ENCODE measurements at regions not wholly inside any gene's neighbourhood (a gene's known extent, or its start where the extent isn't known, plus 50 kb on each side); places are given as distances from the start of the nearest gene placed in this dataset.
"Not testable (repeated sequence)": the region's sequence is repeated elsewhere in the genome, so short reads cannot be mapped to it uniquely, and the experiment has no call there.

- DNase-seq (ENCODE audit: low read depth) = no peak
- TF ChIP-seq CTCF (IDR thresholded peaks at IDR 0.05; ENCODE audit: low read depth, low read length) (no peak), MYC (IDR thresholded peaks at IDR 0.05; ENCODE audit: low read depth, low read length) (no peak), MAX (IDR thresholded peaks at IDR 0.05; ENCODE audit: low read depth, low read length) (no peak), POLR2A (IDR thresholded peaks at IDR 0.05; ENCODE audit: extremely low read depth, insufficient read length) (no peak)
- H3K4me3 ChIP-seq (ENCODE audit: low read depth, low read length) = no peak overlapping the region
Observed at GRCh38 chr6:115058414-115059211, 715.8 kb upstream of the HS3ST5 start.

- no peak overlapping the region for H3K4me3 ChIP-seq (ENCODE audit: low read depth, low read length)
- no peak for DNase-seq (ENCODE audit: low read depth)
- no peak for TF ChIP-seq CTCF (IDR thresholded peaks at IDR 0.05; ENCODE audit: low read depth, low read length)
- TF ChIP-seq MAX (IDR thresholded peaks at IDR 0.05; ENCODE audit: low read depth, low read length) = no peak
- no peak for TF ChIP-seq POLR2A (IDR thresholded peaks at IDR 0.05; ENCODE audit: extremely low read depth, insufficient read length)
- TF ChIP-seq MYC (IDR thresholded peaks at IDR 0.05; ENCODE audit: low read depth, low read length) = no peak
Observed at GRCh38 chr6:115055579-115055978, 712.8 kb upstream of the HS3ST5 start.

GRCh38 chr6:115054242-115054641 lies 711.4 kb upstream of the HS3ST5 start:
- H3K4me3 ChIP-seq (ENCODE audit: low read depth, low read length); DNase-seq (ENCODE audit: low read depth): not testable (repeated sequence)

- no peak for TF ChIP-seq MYC (IDR thresholded peaks at IDR 0.05; ENCODE audit: low read depth, low read length)
- no peak for TF ChIP-seq CTCF (IDR thresholded peaks at IDR 0.05; ENCODE audit: low read depth, low read length)
- TF ChIP-seq POLR2A (IDR thresholded peaks at IDR 0.05; ENCODE audit: extremely low read depth, insufficient read length) = no peak
- no peak for TF ChIP-seq MAX (IDR thresholded peaks at IDR 0.05; ENCODE audit: low read depth, low read length)
- no peak for DNase-seq (ENCODE audit: low read depth)
- H3K4me3 ChIP-seq (ENCODE audit: low read depth, low read length) = no peak overlapping the region
Observed at GRCh38 chr6:115053169-115053860, 710.5 kb upstream of the HS3ST5 start.

GRCh38 chr6:115016593-115016992 lies 673.8 kb upstream of the HS3ST5 start:
- no peak overlapping the region for H3K4me3 ChIP-seq (ENCODE audit: low read depth, low read length)
- no peak for DNase-seq (ENCODE audit: low read depth)
- TF ChIP-seq POLR2A (IDR thresholded peaks at IDR 0.05; ENCODE audit: extremely low read depth, insufficient read length) (no peak), MAX (IDR thresholded peaks at IDR 0.05; ENCODE audit: low read depth, low read length) (no peak), CTCF (IDR thresholded peaks at IDR 0.05; ENCODE audit: low read depth, low read length) (no peak), MYC (IDR thresholded peaks at IDR 0.05; ENCODE audit: low read depth, low read length) (no peak)

- no peak for DNase-seq (ENCODE audit: low read depth)
- no peak overlapping the region for H3K4me3 ChIP-seq (ENCODE audit: low read depth, low read length)
- TF ChIP-seq MYC (IDR thresholded peaks at IDR 0.05; ENCODE audit: low read depth, low read length) (no peak), MAX (IDR thresholded peaks at IDR 0.05; ENCODE audit: low read depth, low read length) (no peak), CTCF (IDR thresholded peaks at IDR 0.05; ENCODE audit: low read depth, low read length) (no peak), POLR2A (IDR thresholded peaks at IDR 0.05; ENCODE audit: extremely low read depth, insufficient read length) (no peak)
Observed at GRCh38 chr6:115004982-115005381, 662.2 kb upstream of the HS3ST5 start.

Data from NB4 (cell line).